ENCODE measurements at regions not wholly inside any gene's neighbourhood (a gene's known extent, or its start where the extent isn't known, plus 50 kb on each side); places are given as distances from the start of the nearest gene placed in this dataset.

- no peak for TF ChIP-seq REST (IDR thresholded peaks at IDR 0.05; ENCODE audit: low read depth)
Observed at GRCh38 chr7:22554184-22554583, 54.2 kb upstream of the STEAP1B start (continued).

DNA sequence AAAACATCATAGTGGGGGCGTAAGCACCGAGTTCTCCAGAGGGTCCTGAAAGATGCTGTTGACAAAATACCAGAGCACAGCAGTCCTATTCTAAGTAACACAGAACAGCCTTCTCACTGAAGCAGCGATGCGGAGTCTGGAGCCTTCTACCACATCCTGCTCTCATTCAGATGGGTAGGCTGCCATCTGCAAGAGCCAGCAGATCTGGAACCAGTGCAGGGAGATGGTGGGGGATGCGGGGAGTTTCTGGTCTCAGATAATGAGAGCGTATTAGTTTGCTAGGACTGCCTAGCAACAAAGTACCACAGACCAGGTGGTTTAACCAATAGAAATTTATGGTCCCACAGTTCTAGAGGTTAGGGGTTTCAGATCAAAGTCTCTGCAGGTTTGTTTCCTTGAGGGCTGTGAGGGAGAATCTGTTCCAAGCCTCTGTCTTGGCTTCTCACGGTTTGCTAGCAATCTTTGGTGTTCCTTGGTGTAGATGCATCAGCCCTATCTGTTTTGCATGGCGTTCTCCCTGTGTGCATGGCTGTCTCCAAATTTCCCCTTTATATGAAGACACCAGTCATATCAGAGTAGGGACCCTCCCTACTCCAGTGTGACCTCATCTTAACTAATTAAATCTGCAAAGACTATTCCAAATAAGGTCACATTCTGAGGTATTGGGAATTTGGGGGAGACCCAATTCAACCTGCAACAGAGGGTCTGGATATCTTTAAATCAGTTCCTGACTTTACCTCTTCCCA, 52.0 kb upstream of the STEAP1B start:
- no TSS peak for BruUV-seq (replicated peaks)
- TF ChIP-seq POLR2A (IDR thresholded peaks at IDR 0.05; ENCODE audit: borderline replicate concordance, extremely low read depth, insufficient read depth, insufficient read length) (no peak), ZBTB33 (IDR thresholded peaks at IDR 0.05; ENCODE audit: extremely low read depth, insufficient replicate concordance, low read length) (no peak), REST (IDR thresholded peaks at IDR 0.05; ENCODE audit: low read depth) (no peak), EZH2phosphoT487 (IDR thresholded peaks at IDR 0.05; ENCODE audit: borderline replicate concordance) (no peak), POLR2AphosphoS5 (IDR thresholded peaks at IDR 0.05; ENCODE audit: low read depth, low read length) (no peak)
- H3K27ac ChIP-seq (ENCODE audit: low read depth, low read length): no peak overlapping the region
- DNase-seq (ENCODE audit: low read depth, low spot score) (no peak), ATAC-seq (no peak)
- H3K9me2 ChIP-seq (ENCODE audit: insufficient read depth): no peaks in the 10 kb centered on the region
- H3K79me2 ChIP-seq (ENCODE audit: insufficient read depth, low read length): no peaks in the 10 kb centered on the region
- no peak overlapping the region for H3K9ac ChIP-seq (ENCODE audit: low read length)
- no peak overlapping the region for H3K4me3 ChIP-seq (replicated peaks in 1 of 2; ENCODE audit: low read depth in 1 of 2, low read length in 2 of 2)
- H3K4me2 ChIP-seq (ENCODE audit: low read length): no peak overlapping the region
- ChIA-PET CTCF (no interaction called here), POLR2A (no interaction called here), RAD21 (ENCODE audit: low non-redundant PET in 1 of 2, low total read pairs in 2 of 2, uncharacterized antibody in 2 of 2, unreplicated experiment in 2 of 2) (no interaction called here)
- no peak overlapping the region for H2AFZ ChIP-seq (ENCODE audit: low read depth, low read length, poor library complexity, severe bottlenecking)
- no peaks in the 10 kb centered on the region for H3K9me3 ChIP-seq (ENCODE audit: control insufficient read depth in 1 of 2, insufficient read depth in 1 of 2, low read depth in 1 of 2, low read length in 2 of 2)
- intact Hi-C loops (cut with micrococcal nuclease): loop anchor here (10.0 kb wide), 1 partner anchor 303 kb away; no protein-coding TSS in a partner anchor
- H3K27me3 ChIP-seq (ENCODE audit: insufficient read depth, low read length): no peaks in the 10 kb centered on the region
- H4K20me1 ChIP-seq (ENCODE audit: insufficient read depth): no peaks in the 10 kb centered on the region
- peaks cover 0 to 9% of the 10 kb centered on the region in 2 experiments; a peak in 2 of 4 replicates for H3K4me1 ChIP-seq (ENCODE audit: control insufficient read depth in 1 of 2, insufficient read depth in 2 of 2, low read length in 2 of 2)
- H3K36me3 ChIP-seq (ENCODE audit: control insufficient read depth in 1 of 2, insufficient read depth in 2 of 2, low read length in 2 of 2): no peaks in the 10 kb centered on the region

All from HCT116 (cell line).